ENCODE measurements at regions not wholly inside any gene's neighbourhood (a gene's known extent, or its start where the extent isn't known, plus 50 kb on each side); places are given as distances from the start of the nearest gene placed in this dataset.

- DNase-seq (ENCODE audit: low read depth) = no peak
- Histone ChIP-seq H3K36me3 (ENCODE audit: control insufficient read depth, insufficient read depth, low read length) (no peaks in the 10 kb centered on the region), H3K4me3 (ENCODE audit: low read depth, low read length) (no peak overlapping the region), H3K27me3 (ENCODE audit: control insufficient read depth, insufficient read depth, low read length) (no peaks in the 10 kb centered on the region)
- ChIA-PET CTCF (no interaction called here), POLR2A (no interaction called here)
- TF ChIP-seq CTCF (IDR thresholded peaks at IDR 0.05; ENCODE audit: insufficient read depth, low read depth, low read length) = no peak
Observed at GRCh38 chr3:6155650-6156338, 705.1 kb upstream of the GRM7 start.

GRCh38 chr3:6165951-6166350 lies 695.0 kb upstream of the GRM7 start:
- DNase-seq (ENCODE audit: low read depth) = no peak
- Histone ChIP-seq H3K27me3 (ENCODE audit: control insufficient read depth, insufficient read depth, low read length) (no peaks in the 10 kb centered on the region), H3K4me3 (ENCODE audit: low read depth, low read length) (no peak overlapping the region), H3K36me3 (ENCODE audit: control insufficient read depth, insufficient read depth, low read length) (no peaks in the 10 kb centered on the region)
- POLR2A ChIA-PET = no interaction called here
- CTCF ChIA-PET = no interaction called here
- no peak for TF ChIP-seq CTCF (IDR thresholded peaks at IDR 0.05; ENCODE audit: insufficient read depth, low read depth, low read length)

GRCh38 chr3:6168256-6168655 lies 692.7 kb upstream of the GRM7 start:
- no peak for DNase-seq (ENCODE audit: low read depth)
- Histone ChIP-seq H3K27me3 (ENCODE audit: control insufficient read depth, insufficient read depth, low read length) (no peaks in the 10 kb centered on the region), H3K36me3 (ENCODE audit: control insufficient read depth, insufficient read depth, low read length) (no peaks in the 10 kb centered on the region), H3K4me3 (ENCODE audit: low read depth, low read length) (no peak overlapping the region)
- no peak for TF ChIP-seq CTCF (IDR thresholded peaks at IDR 0.05; ENCODE audit: insufficient read depth, low read depth, low read length)
- CTCF ChIA-PET = no interaction called here
- POLR2A ChIA-PET = no interaction called here

GRCh38 chr3:6172871-6173642 lies 687.9 kb upstream of the GRM7 start:
- no peak for TF ChIP-seq CTCF (IDR thresholded peaks at IDR 0.05; ENCODE audit: insufficient read depth, low read depth, low read length)
- POLR2A ChIA-PET = no interaction called here
- H3K27me3 ChIP-seq (ENCODE audit: control insufficient read depth, insufficient read depth, low read length) = no peaks in the 10 kb centered on the region
- CTCF ChIA-PET = no interaction called here
- H3K36me3 ChIP-seq (ENCODE audit: control insufficient read depth, insufficient read depth, low read length) = no peaks in the 10 kb centered on the region
- no peak for DNase-seq (ENCODE audit: low read depth)
- no peak overlapping the region for H3K4me3 ChIP-seq (ENCODE audit: low read depth, low read length)

GRCh38 chr3:6177417-6177816 lies 683.5 kb upstream of the GRM7 start:
- CTCF ChIA-PET = no interaction called here
- Histone ChIP-seq H3K4me3 (ENCODE audit: low read depth, low read length) (no peak overlapping the region), H3K36me3 (ENCODE audit: control insufficient read depth, insufficient read depth, low read length) (no peaks in the 10 kb centered on the region), H3K27me3 (ENCODE audit: control insufficient read depth, insufficient read depth, low read length) (no peaks in the 10 kb centered on the region)
- TF ChIP-seq CTCF (IDR thresholded peaks at IDR 0.05; ENCODE audit: insufficient read depth, low read depth, low read length) = no peak
- no peak for DNase-seq (ENCODE audit: low read depth)
- POLR2A ChIA-PET = no interaction called here

All from BJ (cell line).